Spleen (tissue), 11 donors: ENCODE measurements at regions not wholly inside any gene's neighbourhood (a gene's known extent, or its start where the extent isn't known, plus 50 kb on each side); places are given as distances from the start of the nearest gene placed in this dataset.

Experiments
- DNase-seq: peaks from one replicate; pipeline ENCODE4 v3.0.0-alpha.2; 2020
- H3K27ac ChIP-seq, 8 donors: fragments of 200-600 bp; sonication (generic) in 7 of 8; 1 replicate in 4 of 8; 2 replicates in 4 of 8; pipeline versions ENCODE4 v1.5.0 to v1.8.0; 2016 to 2021; ENCODE audit warnings: inconsistent platforms in 4 of 8, mild to moderate bottlenecking in 4 of 8, moderate library complexity in 1 of 8
- H3K27me3 ChIP-seq, 7 donors: fragments of 200-600 bp; sonication (generic) in 6 of 7; replicated peaks in 1 of 7; 1 replicate in 4 of 7; 2 replicates in 3 of 7; pipeline versions ENCODE4 v1.5.0 to v1.8.0; 2016 to 2021; ENCODE audit warnings: inconsistent platforms in 3 of 7, mild to moderate bottlenecking in 1 of 7
- H3K36me3 ChIP-seq, 6 donors: fragments of 200-600 bp; sonication (generic) in 5 of 6; 1 replicate in 4 of 6; 2 replicates in 2 of 6; pipeline versions ENCODE4 v1.5.0 to v1.8.0; 2016 to 2021; ENCODE audit warnings: inconsistent platforms in 2 of 6
- H3K4me1 ChIP-seq, 6 donors: fragments of 200-600 bp; sonication (generic) in 5 of 6; 1 replicate in 3 of 6; 2 replicates in 3 of 6; pipeline versions ENCODE4 v1.5.0 to v1.8.0; 2016 to 2021; ENCODE audit warnings: inconsistent platforms in 3 of 6
- H3K4me3 ChIP-seq, 8 donors: fragments of 200-600 bp; sonication (generic) in 7 of 8; 1 replicate in 4 of 8; 2 replicates in 4 of 8; pipeline versions ENCODE4 v1.5.0 to v1.8.0; 2016 to 2021; ENCODE audit warnings: inconsistent platforms in 4 of 8, mild to moderate bottlenecking in 4 of 8, moderate library complexity in 2 of 8
- H3K9me3 ChIP-seq, 8 donors: fragments of 200-600 bp; sonication (generic) in 7 of 8; 1 replicate in 4 of 8; 2 replicates in 4 of 8; pipeline versions ENCODE4 v1.5.0 to v1.8.0; 2016 to 2021; ENCODE audit warnings: inconsistent platforms in 4 of 8
- CTCF ChIP-seq, 11 experiments: fragments of 200-600 bp in 7 of 11; fragments of 450-650 bp in 4 of 11; sonication (generic) in 4 of 11; IDR thresholded peaks in 8 of 11; conservative IDR thresholded peaks in 3 of 11; 1 replicate in 7 of 11; 2 replicates in 4 of 11; pipeline versions ENCODE4 v1.4.0 to v1.8.0; 2016 to 2021; ENCODE audit warnings: antibody characterized with exemption in 11 of 11, inconsistent platforms in 4 of 11, mild to moderate bottlenecking in 1 of 11
- POLR2A ChIP-seq, 3 donors: fragments of 450-650 bp; IDR thresholded peaks; one replicate each; pipeline ENCODE4 v1.5.1; 2017; ENCODE audit warnings: antibody characterized with exemption in 3 of 3, mild to moderate bottlenecking in 1 of 3
- POLR2AphosphoS5 ChIP-seq, 3 donors: sonication (generic); formaldehyde crosslinking; IDR thresholded peaks; one replicate each; pipeline ENCODE4 v1.5.1; 2017; ENCODE audit warnings: antibody characterized with exemption in 3 of 3
- WGBS, 5 donors: extraction: QIAGEN DNeasy Blood & Tissue Kit in 3 of 5; methylation state at CpG; one replicate each; pipeline versions ENCODE4 v1.1.5 to v1.1.7; 2013 to 2018; 5-methylcytosine and 5-hydroxymethylcytosine counted together
- intact Hi-C: fragments of 100-400 bp; cut with DNase I; formaldehyde crosslinking; loops from one replicate; pipeline ENCODE4 v1.15.0; 2023; ENCODE audit warnings: low total_unique reads
- donor health status: healthy with polysubstance abuse.
- donor health status: DM: no; HTN: no; CAD: no; lungs with moderate emphysema.
- donor health status: DM: no; HTN: no; CAD: no.
- donor health status: Bipolar disorder and iron deficiency.
- donor health status: healthy.
- donor health status: DM: no; HTN: no; CAD: no.
- donor health status: DM: yes; HTN: yes; CAD: no.

GRCh38 chr1:99591886-99592285 lies 54.0 kb upstream of the PALMD start:
- 84 to 96% (median 90%) methylated on average over 1 of the region's 1 CpG for WGBS, 5 donors
- TF ChIP-seq POLR2AphosphoS5 (IDR thresholded peaks at IDR 0.05) (no peak), CTCF (IDR thresholded peaks at IDR 0.05 in 8 of 11, conservative IDR thresholded peaks at IDR 0.05 in 3 of 11) (no peak), POLR2A (IDR thresholded peaks at IDR 0.05) (no peak)
- no peak overlapping the region for H3K27ac ChIP-seq

GRCh38 chr1:99594205-99594604 lies 51.7 kb upstream of the PALMD start:
- intact Hi-C loops: no loop called here
- Histone ChIP-seq H3K36me3 (no peaks in the 10 kb centered on the region), H3K27ac (no peak overlapping the region), H3K9me3 (no peaks in the 10 kb centered on the region), H3K4me3 (no peak overlapping the region), H3K4me1 (no peaks in the 10 kb centered on the region), H3K27me3 (no peaks in the 10 kb centered on the region)
- 21 to 34% (median 25%) methylated on average over 2 of the region's 2 CpGs for WGBS, 5 donors
- DNase-seq: no peak
- TF ChIP-seq CTCF (IDR thresholded peaks at IDR 0.05 in 8 of 11, conservative IDR thresholded peaks at IDR 0.05 in 3 of 11) (no peak), POLR2A (IDR thresholded peaks at IDR 0.05) (no peak), POLR2AphosphoS5 (IDR thresholded peaks at IDR 0.05) (no peak)

More at GRCh38 chr1:99591886-99592285, 54.0 kb upstream of the PALMD start:
- intact Hi-C loops: no loop called here
- Histone ChIP-seq H3K36me3 (no peaks in the 10 kb centered on the region), H3K27me3 (no peaks in the 10 kb centered on the region), H3K9me3 (no peaks in the 10 kb centered on the region), H3K4me3 (no peak overlapping the region), H3K4me1 (no peaks in the 10 kb centered on the region)
- DNase-seq: no peak

- Histone ChIP-seq H3K27ac (no peak overlapping the region), H3K9me3 (no peaks in the 10 kb centered on the region), H3K36me3 (no peaks in the 10 kb centered on the region), H3K4me1 (no peaks in the 10 kb centered on the region), H3K27me3 (no peaks in the 10 kb centered on the region), H3K4me3 (no peak overlapping the region)
- TF ChIP-seq POLR2A (IDR thresholded peaks at IDR 0.05) (no peak), CTCF (IDR thresholded peaks at IDR 0.05 in 8 of 11, conservative IDR thresholded peaks at IDR 0.05 in 3 of 11) (no peak), POLR2AphosphoS5 (IDR thresholded peaks at IDR 0.05) (no peak)
- intact Hi-C loops: no loop called here
- DNase-seq: no peak
Observed at GRCh38 chr1:99595041-99595440, 50.9 kb upstream of the PALMD start.

- Histone ChIP-seq H3K4me1 (no peaks in the 10 kb centered on the region), H3K4me3 (no peak overlapping the region), H3K27me3 (no peaks in the 10 kb centered on the region), H3K27ac (no peak overlapping the region), H3K36me3 (no peaks in the 10 kb centered on the region), H3K9me3 (no peaks in the 10 kb centered on the region)
- no peak for TF ChIP-seq POLR2AphosphoS5 (IDR thresholded peaks at IDR 0.05)
- TF ChIP-seq CTCF (IDR thresholded peaks at IDR 0.05 in 8 of 11, conservative IDR thresholded peaks at IDR 0.05 in 3 of 11): no peak
- no peak for TF ChIP-seq POLR2A (IDR thresholded peaks at IDR 0.05)
- WGBS, 5 donors: 38 to 77% (median 40%) methylated on average over 2 of the region's 2 CpGs
- DNase-seq: no peak
- intact Hi-C loops: no loop called here
Observed at GRCh38 chr1:99595441-99595840, 50.5 kb upstream of the PALMD start.
